ENCODE measurements at regions not wholly inside any gene's neighbourhood (a gene's known extent, or its start where the extent isn't known, plus 50 kb on each side); places are given as distances from the start of the nearest gene placed in this dataset.
A peak's percentile ranks its signal among the peaks of the same experiment; 100 is the strongest.
"Not testable (repeated sequence)": the region's sequence is repeated elsewhere in the genome, so short reads cannot be mapped to it uniquely, and the experiment has no call there.

- no peak for DNase-seq (ENCODE audit: low read depth)
Measured at GRCh38 chr12:9367828-9368227, 159.6 kb upstream of the PZP start.

DNA sequence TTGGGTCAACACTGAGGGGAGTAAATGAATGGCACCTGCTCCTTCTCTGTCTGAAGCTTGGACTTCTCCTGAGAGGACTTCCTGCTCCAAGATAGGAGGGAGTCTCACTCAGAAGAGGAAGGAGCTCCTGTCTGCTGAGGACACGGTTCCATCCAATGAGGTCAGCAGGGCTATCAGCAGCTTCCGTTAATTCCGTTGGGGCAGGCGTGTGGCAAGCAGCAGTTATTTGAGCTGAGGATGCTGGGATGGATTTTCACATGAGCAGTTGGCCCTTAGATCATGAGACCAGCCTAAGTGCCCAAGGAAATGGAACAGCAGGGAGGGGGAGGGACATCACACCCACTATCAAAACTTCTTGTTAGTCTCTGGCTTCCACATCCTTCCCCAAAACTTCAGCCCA lies 159.0 kb upstream of the PZP start:
- DNase-seq (ENCODE audit: low read depth): no peak

- DNase-seq (ENCODE audit: low read depth): peak; percentile 79
Measured at GRCh38 chr12:9365296-9365695, 157.1 kb upstream of the PZP start.

GRCh38 chr12:9364224-9365176 lies 156.3 kb upstream of the PZP start:
- DNase-seq (ENCODE audit: low read depth): peak; percentile 91

GRCh38 chr12:9363145-9363544 lies 154.9 kb upstream of the PZP start:
- DNase-seq (ENCODE audit: low read depth): no peak

DNA sequence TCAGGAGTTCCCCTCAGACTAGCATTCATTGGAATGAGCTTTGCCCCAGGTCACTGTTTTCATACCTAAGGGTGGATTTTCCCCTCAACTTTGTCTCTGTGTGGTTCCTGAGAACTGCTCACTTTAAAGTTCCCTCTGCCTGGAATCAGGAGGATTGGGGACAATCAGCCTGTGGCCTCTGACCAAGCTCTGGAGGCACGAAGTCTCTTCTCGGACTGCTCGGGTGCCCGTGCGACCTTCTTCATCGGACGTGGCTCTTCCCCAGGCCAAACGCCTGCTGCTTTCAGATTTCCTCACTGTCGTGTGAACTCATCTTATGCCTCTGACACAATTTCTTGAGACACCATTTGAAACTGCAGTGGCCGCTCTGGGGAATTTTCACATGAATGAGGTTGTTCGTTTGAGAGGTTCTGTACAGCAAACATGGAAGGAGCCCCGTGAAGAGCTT lies 153.7 kb upstream of the PZP start:
- no peak for DNase-seq (ENCODE audit: low read depth)

GRCh38 chr12:9354009-9354754 lies 146.0 kb upstream of the PZP start:
- DNase-seq (ENCODE audit: low read depth): not testable (repeated sequence)

GRCh38 chr12:9351136-9351535 lies 142.9 kb upstream of the PZP start:
- DNase-seq (ENCODE audit: low read depth): no peak

DNA sequence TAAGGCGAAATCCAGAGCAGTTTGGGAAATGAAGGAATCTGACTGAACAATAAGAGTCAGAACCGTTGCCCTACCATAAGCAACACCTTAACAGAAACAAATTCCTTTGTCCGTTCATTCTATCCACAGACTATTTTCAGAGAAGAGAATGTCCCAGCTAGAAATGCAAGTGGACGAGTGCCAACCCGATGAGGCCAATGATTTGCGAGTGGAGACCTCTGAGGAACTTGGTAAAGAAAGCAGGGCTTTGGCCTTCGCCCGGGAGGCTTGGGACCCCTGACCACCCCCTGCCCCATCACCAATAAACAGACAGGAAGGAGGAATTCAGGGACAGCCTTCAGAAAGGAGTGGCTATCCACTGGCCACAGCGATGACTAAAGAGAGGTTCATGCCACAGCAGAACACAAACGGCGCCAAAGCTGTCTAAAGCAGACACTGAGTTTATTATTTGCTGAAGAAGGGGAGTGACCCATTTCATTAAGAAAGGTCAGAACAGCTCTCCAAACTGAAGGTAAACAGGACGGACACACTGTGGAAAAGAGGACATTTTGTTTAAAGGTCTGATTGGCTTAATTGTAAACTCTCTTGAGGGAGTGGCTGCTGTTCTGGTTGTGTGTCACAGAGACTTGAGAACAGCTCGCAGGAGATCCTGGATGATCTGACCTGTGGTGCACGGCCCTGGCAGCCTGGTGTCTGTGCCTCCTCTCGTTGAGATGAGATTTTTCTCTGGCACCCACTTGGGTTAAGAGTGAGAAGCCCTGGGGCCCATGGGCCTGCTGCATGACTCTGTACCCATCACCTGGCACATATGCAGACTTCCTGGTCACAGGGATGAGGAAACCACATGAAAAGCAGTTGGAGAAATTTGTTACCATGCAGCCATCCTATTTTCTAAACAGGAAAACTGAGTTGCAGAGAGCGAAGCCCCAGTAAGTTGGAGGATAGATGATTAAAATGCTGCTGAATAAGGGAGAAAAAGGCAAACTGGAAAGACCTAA lies 142.0 kb upstream of the PZP start:
- DNase-seq (ENCODE audit: low read depth): no peak

DNA sequence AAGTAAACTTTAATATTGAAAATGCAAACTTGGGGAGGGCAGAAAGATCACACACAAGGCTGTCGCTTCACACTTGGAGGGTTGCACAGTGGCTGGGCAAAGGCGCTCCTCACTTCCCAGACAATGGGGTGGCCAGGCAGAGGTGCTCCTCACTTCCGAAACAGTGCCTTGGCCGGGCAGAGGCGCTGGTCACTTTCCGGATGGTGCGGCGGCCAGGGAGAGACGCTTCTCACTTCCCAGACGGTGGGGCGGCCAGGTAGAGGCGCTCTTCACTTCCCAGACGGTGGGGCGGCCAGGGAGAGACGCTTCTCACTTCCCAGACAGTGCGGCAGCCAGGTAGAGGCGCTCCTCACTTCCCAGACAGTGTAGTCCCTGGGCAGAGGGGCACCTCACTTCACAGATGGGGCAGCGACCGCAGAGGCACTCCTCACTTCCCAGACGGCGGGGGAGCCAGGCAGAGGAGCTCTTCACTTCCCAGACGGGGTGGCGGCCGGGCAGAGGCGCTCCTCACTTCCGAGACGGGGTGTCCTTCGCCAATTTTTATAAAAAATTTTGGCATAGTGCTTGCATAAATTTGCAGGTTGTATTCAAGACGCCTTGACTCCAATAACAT lies 140.8 kb upstream of the PZP start:
- no peak for DNase-seq (ENCODE audit: low read depth)

DNA sequence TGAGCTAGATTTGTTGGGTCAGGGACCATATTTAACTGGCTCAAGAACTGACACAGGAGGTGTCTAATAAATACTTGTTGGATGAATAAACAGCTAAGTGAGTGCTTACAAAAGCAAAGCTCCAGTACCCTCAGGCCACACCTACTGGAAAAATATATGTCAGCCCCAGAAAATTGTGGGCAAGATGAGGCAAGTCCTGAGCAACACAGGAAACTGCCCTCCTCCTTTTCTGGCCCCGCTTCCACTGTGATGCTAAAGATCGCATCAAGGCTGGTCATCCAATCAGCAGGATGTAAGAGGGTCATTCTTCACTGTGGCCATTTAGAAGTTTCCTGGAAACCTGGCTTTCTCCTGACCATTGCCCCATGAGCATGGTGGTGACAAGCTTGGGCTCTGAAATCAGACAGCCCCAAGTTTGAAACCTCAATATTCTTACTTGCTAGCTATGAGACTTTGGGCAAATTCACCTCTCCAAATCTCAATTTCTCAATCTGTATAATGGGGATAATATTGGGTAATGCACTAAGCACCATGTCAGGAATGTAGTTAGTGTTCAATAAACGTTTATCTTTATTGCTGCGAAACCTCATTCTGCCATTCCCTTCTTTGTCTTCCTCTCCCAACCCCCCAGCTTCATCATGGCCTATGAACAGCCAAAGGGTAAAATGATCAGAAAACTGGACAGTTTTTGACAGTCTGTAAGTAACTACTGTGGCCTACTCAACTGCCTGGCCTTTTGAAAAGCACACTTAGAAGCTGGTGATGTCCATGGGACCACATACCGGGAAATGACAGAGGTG lies 139.3 kb upstream of the PZP start:
- DNase-seq (ENCODE audit: low read depth): peak; percentile 64

- no peak for DNase-seq (ENCODE audit: low read depth)
Measured at GRCh38 chr12:9346866-9347327, 138.7 kb upstream of the PZP start.

DNA sequence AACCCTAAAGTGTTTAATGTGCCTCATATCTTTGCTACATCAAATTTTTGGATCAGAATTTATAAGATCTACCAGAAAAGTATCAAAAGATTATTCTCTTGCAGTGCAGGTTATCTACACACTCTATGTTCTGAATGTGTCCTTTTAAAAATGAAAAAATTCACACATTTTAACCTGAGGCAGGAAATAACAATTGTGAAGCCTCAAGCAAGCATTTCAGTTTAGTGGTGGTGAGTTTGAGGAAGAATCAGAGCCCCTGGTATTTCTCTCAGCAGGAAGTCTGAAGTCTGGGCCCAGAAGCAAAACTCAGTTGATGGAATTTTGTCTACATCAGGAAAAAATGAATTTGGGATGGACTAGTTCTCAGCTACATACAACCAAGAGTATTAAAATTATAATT lies 137.0 kb upstream of the PZP start:
- DNase-seq (ENCODE audit: low read depth): no peak

DNA sequence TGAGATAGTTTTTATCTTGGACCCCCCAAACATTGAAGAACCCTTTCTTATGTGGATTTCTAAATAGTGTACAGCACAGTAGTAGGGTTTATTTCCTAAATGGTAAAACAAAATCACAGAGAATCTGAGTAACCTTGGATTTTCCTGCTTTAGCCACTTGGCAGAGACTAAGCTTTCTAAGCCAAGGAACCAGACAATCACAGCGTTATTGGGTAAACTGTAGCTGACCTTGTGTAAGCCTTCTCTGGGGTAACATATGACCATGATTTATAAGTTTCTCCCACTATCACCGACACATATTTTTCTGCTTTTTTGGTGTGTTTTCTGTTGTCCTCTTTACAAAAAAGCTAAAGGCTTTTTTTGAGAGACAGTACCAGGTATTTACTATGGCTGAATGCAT lies 136.3 kb upstream of the PZP start:
- DNase-seq (ENCODE audit: low read depth): peak; percentile 87

- DNase-seq (ENCODE audit: low read depth): no peak
Measured at GRCh38 chr12:9343731-9344130, 135.5 kb upstream of the PZP start.

- no peak for DNase-seq (ENCODE audit: low read depth)
Measured at GRCh38 chr12:9342614-9343353, 134.6 kb upstream of the PZP start.

DNA sequence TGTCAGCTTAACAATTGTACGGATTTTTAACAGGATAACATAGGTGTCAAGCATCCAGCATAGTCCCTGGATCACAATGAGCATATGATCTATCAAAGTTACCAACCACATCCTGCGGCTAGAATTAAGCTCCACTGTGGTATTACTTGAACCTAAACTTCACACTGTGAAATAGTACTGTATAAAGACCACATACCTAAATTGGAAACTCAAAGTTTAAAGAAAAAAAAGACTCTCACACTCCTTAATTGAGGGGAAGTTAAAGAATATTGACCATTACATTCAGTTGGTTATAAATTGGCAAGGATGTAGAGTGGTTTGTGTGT lies 133.0 kb upstream of the PZP start:
- no peak for DNase-seq (ENCODE audit: low read depth)

DNA sequence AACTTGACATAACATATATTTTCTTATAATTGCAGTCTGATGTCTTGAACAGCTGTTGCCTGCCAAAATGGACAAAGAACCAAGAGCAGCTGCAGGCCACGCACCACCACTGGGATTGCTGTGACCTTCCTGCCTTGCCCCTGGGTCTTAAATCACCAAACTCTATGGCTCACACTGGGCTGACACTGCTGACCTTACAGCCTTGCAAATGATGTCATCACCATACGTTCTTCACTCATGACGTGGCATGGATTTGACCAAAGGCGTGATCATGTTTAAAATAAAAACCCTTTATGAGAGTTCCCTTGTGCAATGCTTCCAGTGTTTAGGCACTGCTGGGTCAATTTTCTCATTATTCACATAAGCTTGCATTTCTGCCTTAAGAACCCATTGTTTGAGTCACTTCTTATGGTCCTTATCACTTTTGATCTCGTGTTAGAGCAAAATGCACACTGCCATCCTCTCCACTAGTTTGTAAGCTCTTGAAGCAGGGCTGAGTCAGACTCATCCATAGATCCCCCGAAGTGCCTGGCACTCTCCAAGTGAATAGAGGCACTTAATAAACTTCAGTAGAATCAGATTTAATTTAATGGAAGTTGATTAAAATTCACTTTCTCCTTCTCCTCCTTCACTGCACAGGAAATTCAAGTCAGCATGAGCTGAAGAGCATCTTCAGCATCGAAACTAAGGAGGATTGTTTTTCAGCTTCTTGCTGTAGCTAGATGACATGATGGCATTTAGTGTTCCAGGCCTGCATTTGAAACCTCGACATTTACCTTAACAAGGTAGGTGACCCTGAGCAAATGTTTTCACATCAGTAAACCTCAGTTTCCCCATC lies 132.4 kb upstream of the PZP start:
- peak; percentile 63 for DNase-seq (ENCODE audit: low read depth)

DNA sequence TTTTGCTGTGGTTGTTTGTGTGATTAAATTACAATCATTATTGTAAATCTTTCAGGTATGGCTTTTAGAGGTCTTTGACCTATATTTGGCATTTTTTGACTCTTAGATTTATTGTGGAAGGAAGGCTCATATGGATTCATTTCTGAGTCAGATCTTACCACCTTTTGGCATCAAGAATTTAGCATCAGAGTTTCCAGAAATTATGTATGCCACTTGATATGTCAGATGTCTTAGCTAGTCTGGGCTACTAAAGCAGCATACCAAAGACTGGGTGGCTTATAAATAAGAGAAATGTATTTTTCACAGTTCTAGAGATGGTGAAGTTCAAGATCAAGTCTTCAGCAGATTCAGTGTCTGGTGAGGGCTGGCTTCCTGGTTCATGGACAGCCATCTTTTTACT lies 129.5 kb upstream of the PZP start:
- no peak for DNase-seq (ENCODE audit: low read depth)

Data from amniotic epithelial cell (primary cell).